AG08396 (cell line): ENCODE measurements at regions not wholly inside any gene's neighbourhood (a gene's known extent, or its start where the extent isn't known, plus 50 kb on each side); places are given as distances from the start of the nearest gene placed in this dataset.

ENCODE experiments used
- DNase-seq: peaks from one replicate; pipeline ENCODE4 v3.0.0; 2012; ENCODE audit warnings: low spot score, mixed read lengths

- DNase-seq = no peak
Observed at GRCh38 chr15:69576948-69577351, 124.3 kb downstream of the RPLP1 start.

GRCh38 chr15:69577397-69577796, 124.8 kb downstream of the RPLP1 start:
- DNase-seq = no peak

GRCh38 chr15:69578252-69578651, 125.6 kb downstream of the RPLP1 start:
- DNase-seq = no peak

GRCh38 chr15:69578787-69579583, 126.4 kb downstream of the RPLP1 start:
- DNase-seq = no peak

GRCh38 chr15:69579950-69580618, 127.5 kb downstream of the RPLP1 start:
- no peak for DNase-seq

GRCh38 chr15:69583626-69584025, 131.0 kb downstream of the RPLP1 start:
- DNase-seq = no peak

GRCh38 chr15:69585937-69586336, 133.3 kb downstream of the RPLP1 start:
- DNase-seq = no peak

GRCh38 chr15:69586721-69587120, 134.1 kb downstream of the RPLP1 start:
- no peak for DNase-seq

- DNase-seq = no peak
Observed at GRCh38 chr15:69587723-69588426, 135.3 kb downstream of the RPLP1 start.

GRCh38 chr15:69590201-69590710, 137.6 kb downstream of the RPLP1 start:
- no peak for DNase-seq

GRCh38 chr15:69590932-69591524, 138.4 kb downstream of the RPLP1 start:
- no peak for DNase-seq

- no peak for DNase-seq
Observed at GRCh38 chr15:69591905-69592508, 139.4 kb downstream of the RPLP1 start.

GRCh38 chr15:69592954-69593353, 140.3 kb downstream of the RPLP1 start:
- DNase-seq = no peak

GRCh38 chr15:69593488-69593887, 140.9 kb downstream of the RPLP1 start:
- DNase-seq = no peak

GRCh38 chr15:69593981-69594966, 141.7 kb downstream of the RPLP1 start:
- DNase-seq = peak; percentile 46

GRCh38 chr15:69595009-69595791, 142.6 kb downstream of the RPLP1 start:
- DNase-seq = no peak

GRCh38 chr15:69597061-69597592, 144.5 kb downstream of the RPLP1 start:
- no peak for DNase-seq

GRCh38 chr15:69599271-69599670, 146.7 kb downstream of the RPLP1 start:
- no peak for DNase-seq

- no peak for DNase-seq
Observed at GRCh38 chr15:69600556-69601085, 148.0 kb downstream of the RPLP1 start.
